ENCODE measurements at regions not wholly inside any gene's neighbourhood (a gene's known extent, or its start where the extent isn't known, plus 50 kb on each side); places are given as distances from the start of the nearest gene placed in this dataset.

- ChIA-PET POLR2A (no interaction called here), CTCF (interaction anchor here (1.2 to 1.8 kb wide), 4 partner anchors 14 to 56 kb away, joined by 3 to 10 read pairs (median 4); no protein-coding TSS in a partner anchor)
- no peak for DNase-seq (ENCODE audit: extremely low spot score)
- TF ChIP-seq CTCF (IDR thresholded peaks at IDR 0.05; ENCODE audit: control extremely low read depth, extremely low read depth, low read depth, missing control alignments): no peak
These were observed 92.2 kb downstream of the KLF4 start for GRCh38 chr9:107397076-107398044.

GRCh38 chr9:107394264-107394663 lies 95.3 kb downstream of the KLF4 start:
- no peak for DNase-seq (ENCODE audit: extremely low spot score)
- TF ChIP-seq CTCF (IDR thresholded peaks at IDR 0.05; ENCODE audit: control extremely low read depth, extremely low read depth, low read depth, missing control alignments): no peak
- ChIA-PET CTCF (no interaction called here), POLR2A (no interaction called here)

GRCh38 chr9:107390778-107391177 lies 98.8 kb downstream of the KLF4 start:
- CTCF ChIA-PET: interaction anchor here (0.7 kb wide), 1 partner anchor 10 kb away, joined by 3 read pairs; no protein-coding TSS in a partner anchor
- POLR2A ChIA-PET: no interaction called here
- DNase-seq (ENCODE audit: extremely low spot score): no peak
- TF ChIP-seq CTCF (IDR thresholded peaks at IDR 0.05; ENCODE audit: control extremely low read depth, extremely low read depth, low read depth, missing control alignments): no peak

GRCh38 chr9:107390279-107390678 lies 99.3 kb downstream of the KLF4 start:
- no peak for DNase-seq (ENCODE audit: extremely low spot score)
- POLR2A ChIA-PET: no interaction called here
- CTCF ChIA-PET: no interaction called here
- TF ChIP-seq CTCF (IDR thresholded peaks at IDR 0.05; ENCODE audit: control extremely low read depth, extremely low read depth, low read depth, missing control alignments): no peak

- DNase-seq (ENCODE audit: extremely low spot score): no peak
- ChIA-PET POLR2A (no interaction called here), CTCF (interaction anchor here (1.4 kb wide), 1 partner anchor 36 kb away, joined by 3 read pairs; no protein-coding TSS in a partner anchor)
- TF ChIP-seq CTCF (IDR thresholded peaks at IDR 0.05; ENCODE audit: control extremely low read depth, extremely low read depth, low read depth, missing control alignments): no peak
These were observed 99.9 kb downstream of the KLF4 start for GRCh38 chr9:107389617-107390071.

- CTCF ChIA-PET: interaction anchor here (1.0 to 1.4 kb wide), 2 partner anchors 37 to 39 kb away, joined by 3 read pairs; no protein-coding TSS in a partner anchor
- POLR2A ChIA-PET: no interaction called here
- no peak for DNase-seq (ENCODE audit: extremely low spot score)
- TF ChIP-seq CTCF (IDR thresholded peaks at IDR 0.05; ENCODE audit: control extremely low read depth, extremely low read depth, low read depth, missing control alignments): no peak
These were observed 100.7 kb downstream of the KLF4 start for GRCh38 chr9:107388890-107389289.

Data from GM10248 (cell line).